Liver (tissue), 3 donors: ENCODE measurements at regions not wholly inside any gene's neighbourhood (a gene's known extent, or its start where the extent isn't known, plus 50 kb on each side); places are given as distances from the start of the nearest gene placed in this dataset.

ENCODE experiments used
- GABPA ChIP-seq, 2 donors: IDR thresholded peaks in 1 of 2; conservative IDR thresholded peaks in 1 of 2; 2 replicates each; pipeline ENCODE4 v1.6.1; 2016; ENCODE audit warnings: antibody characterized with exemption in 2 of 2, mild to moderate bottlenecking in 1 of 2, moderate library complexity in 1 of 2
- HNF4A ChIP-seq, 2 donors: conservative IDR thresholded peaks; 2 replicates each; pipeline ENCODE4 v1.6.1; 2016; ENCODE audit warnings: antibody characterized with exemption in 2 of 2, mild to moderate bottlenecking in 2 of 2
- JUND ChIP-seq, 2 donors: IDR thresholded peaks; 2 replicates each; pipeline ENCODE4 v1.6.1; 2016; ENCODE audit warnings: antibody characterized with exemption in 2 of 2
- MAX ChIP-seq: IDR thresholded peaks from 2 replicates; pipeline ENCODE4 v1.6.1; 2016; ENCODE audit warnings: antibody characterized with exemption
- NR2F2 ChIP-seq: IDR thresholded peaks from 2 replicates; pipeline ENCODE4 v1.6.1; 2016; ENCODE audit warnings: antibody characterized with exemption
- REST ChIP-seq: IDR thresholded peaks from 2 replicates; pipeline ENCODE4 v1.6.1; 2016; ENCODE audit warnings: antibody characterized with exemption, mild to moderate bottlenecking
- YY1 ChIP-seq: IDR thresholded peaks from 2 replicates; pipeline ENCODE4 v1.6.1; 2016; ENCODE audit warnings: antibody characterized with exemption, mild to moderate bottlenecking
- ZBTB33 ChIP-seq: IDR thresholded peaks from 2 replicates; pipeline ENCODE4 v1.6.1; 2016; ENCODE audit warnings: antibody characterized with exemption
- TF ChIP-seq, protein P1 (sequence below): fragments of 150-350 bp; IDR thresholded peaks from 2 replicates; pipeline ENCODE4 v1.5.1; 2017; ENCODE audit warnings: improper control_type of control experiment, low read depth, low read length; ENCODE audit not compliant: missing input control
- donor health status: healthy.
- donor health status: healthy.

DNA sequence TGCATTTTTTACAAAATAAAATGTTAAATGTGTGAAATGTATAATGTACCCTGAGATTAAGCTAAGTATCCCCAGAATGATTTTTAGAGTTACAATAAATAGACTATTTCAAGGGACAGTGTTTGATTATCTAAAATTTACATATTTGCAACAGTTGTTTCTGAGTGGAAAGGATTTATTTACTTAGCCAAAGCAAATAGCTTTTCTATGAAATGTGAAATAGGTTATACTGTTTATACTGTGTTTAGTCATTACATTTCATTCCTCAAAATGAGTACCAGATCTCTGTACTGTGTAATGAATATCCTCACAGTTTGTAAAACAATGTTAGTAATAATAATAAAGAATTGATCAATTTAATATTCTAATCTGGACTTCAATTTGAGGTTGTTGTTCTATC is 1019.0 kb downstream of the NR2F1-AS1 start:
- TF ChIP-seq GABPA (IDR thresholded peaks at IDR 0.05 in 1 of 2, conservative IDR thresholded peaks at IDR 0.05 in 1 of 2) (no peak), MAX (no peak), REST (no peak), ZBTB33 (no peak), HNF4A (conservative IDR thresholded peaks at IDR 0.05) (no peak), YY1 (no peak), JUND (IDR thresholded peaks at IDR 0.05) (no peak), NR2F2 (no peak)
- TF ChIP-seq, protein P1, sequence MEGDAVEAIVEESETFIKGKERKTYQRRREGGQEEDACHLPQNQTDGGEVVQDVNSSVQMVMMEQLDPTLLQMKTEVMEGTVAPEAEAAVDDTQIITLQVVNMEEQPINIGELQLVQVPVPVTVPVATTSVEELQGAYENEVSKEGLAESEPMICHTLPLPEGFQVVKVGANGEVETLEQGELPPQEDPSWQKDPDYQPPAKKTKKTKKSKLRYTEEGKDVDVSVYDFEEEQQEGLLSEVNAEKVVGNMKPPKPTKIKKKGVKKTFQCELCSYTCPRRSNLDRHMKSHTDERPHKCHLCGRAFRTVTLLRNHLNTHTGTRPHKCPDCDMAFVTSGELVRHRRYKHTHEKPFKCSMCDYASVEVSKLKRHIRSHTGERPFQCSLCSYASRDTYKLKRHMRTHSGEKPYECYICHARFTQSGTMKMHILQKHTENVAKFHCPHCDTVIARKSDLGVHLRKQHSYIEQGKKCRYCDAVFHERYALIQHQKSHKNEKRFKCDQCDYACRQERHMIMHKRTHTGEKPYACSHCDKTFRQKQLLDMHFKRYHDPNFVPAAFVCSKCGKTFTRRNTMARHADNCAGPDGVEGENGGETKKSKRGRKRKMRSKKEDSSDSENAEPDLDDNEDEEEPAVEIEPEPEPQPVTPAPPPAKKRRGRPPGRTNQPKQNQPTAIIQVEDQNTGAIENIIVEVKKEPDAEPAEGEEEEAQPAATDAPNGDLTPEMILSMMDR = no peak
